ENCODE measurements at regions not wholly inside any gene's neighbourhood (a gene's known extent, or its start where the extent isn't known, plus 50 kb on each side); places are given as distances from the start of the nearest gene placed in this dataset.

DNA sequence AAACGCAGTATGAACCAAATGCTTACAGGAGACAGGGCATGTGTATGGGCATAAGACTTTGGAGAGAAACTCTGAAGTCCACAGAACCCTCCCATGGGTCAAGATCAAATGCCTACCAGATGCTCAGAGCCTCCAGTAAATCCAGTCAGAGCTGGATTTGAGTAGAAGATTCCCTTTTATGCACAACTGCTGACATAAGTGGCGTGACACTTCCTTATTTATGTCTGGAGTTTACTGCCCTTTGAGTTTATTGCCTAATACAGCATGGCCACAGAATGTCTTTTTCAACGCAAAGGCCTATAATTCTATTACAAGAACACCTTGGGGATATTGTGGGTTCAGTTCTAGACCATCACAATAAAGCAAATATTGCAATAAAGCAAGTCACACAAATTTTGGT lies 220.0 kb upstream of the FOXQ1 start:
- Histone ChIP-seq H3K9ac (ENCODE audit: low read length) (no peak overlapping the region), H3K4me3 (ENCODE audit: low read length) (no peak overlapping the region), H3K9me3 (ENCODE audit: insufficient read depth, low read length) (no peaks in the 10 kb centered on the region), H3K27me3 (ENCODE audit: low read depth, low read length) (no peaks in the 10 kb centered on the region), H3K36me3 (replicated peaks; ENCODE audit: low read depth, low read length) (no peaks in the 10 kb centered on the region), H3K79me2 (ENCODE audit: low read length) (no peaks in the 10 kb centered on the region), H3K4me1 (ENCODE audit: low read length) (no peaks in the 10 kb centered on the region), H2AFZ (ENCODE audit: low read depth, low read length) (no peak overlapping the region), H3K27ac (ENCODE audit: low read length) (no peak overlapping the region), H4K20me1 (ENCODE audit: insufficient read depth, low read length) (no peaks in the 10 kb centered on the region), H3K4me2 (ENCODE audit: low read length) (no peak overlapping the region)
- TF ChIP-seq, protein P1, sequence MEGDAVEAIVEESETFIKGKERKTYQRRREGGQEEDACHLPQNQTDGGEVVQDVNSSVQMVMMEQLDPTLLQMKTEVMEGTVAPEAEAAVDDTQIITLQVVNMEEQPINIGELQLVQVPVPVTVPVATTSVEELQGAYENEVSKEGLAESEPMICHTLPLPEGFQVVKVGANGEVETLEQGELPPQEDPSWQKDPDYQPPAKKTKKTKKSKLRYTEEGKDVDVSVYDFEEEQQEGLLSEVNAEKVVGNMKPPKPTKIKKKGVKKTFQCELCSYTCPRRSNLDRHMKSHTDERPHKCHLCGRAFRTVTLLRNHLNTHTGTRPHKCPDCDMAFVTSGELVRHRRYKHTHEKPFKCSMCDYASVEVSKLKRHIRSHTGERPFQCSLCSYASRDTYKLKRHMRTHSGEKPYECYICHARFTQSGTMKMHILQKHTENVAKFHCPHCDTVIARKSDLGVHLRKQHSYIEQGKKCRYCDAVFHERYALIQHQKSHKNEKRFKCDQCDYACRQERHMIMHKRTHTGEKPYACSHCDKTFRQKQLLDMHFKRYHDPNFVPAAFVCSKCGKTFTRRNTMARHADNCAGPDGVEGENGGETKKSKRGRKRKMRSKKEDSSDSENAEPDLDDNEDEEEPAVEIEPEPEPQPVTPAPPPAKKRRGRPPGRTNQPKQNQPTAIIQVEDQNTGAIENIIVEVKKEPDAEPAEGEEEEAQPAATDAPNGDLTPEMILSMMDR (IDR thresholded peaks at IDR 0.05; ENCODE audit: low read depth, low read length), result no peak
- no peak for TF ChIP-seq EZH2phosphoT487 (IDR thresholded peaks at IDR 0.05; ENCODE audit: low read depth)

DNA sequence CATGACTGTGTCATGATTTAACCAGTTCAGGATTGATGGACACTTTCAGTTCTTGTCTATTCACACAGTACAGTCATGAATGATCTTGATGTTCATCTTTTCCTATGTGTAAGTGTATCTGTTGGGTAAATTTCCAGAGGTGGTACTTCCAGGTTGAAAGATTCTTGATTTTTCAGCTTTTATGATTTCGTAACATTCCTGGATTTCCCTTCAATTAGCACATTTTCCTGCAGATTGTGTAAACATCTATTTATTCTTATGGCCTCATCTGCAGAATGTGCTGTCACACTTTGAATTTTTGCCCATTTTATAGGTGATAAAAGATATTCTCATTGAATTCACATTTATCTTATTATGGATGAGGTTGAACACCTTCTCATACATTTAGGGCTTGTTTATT lies 222.0 kb upstream of the FOXQ1 start:
- Histone ChIP-seq H3K4me3 (ENCODE audit: low read length) (no peak overlapping the region), H3K27me3 (ENCODE audit: low read depth, low read length) (no peaks in the 10 kb centered on the region), H3K27ac (ENCODE audit: low read length) (no peak overlapping the region), H4K20me1 (ENCODE audit: insufficient read depth, low read length) (no peaks in the 10 kb centered on the region), H2AFZ (ENCODE audit: low read depth, low read length) (no peak overlapping the region), H3K4me2 (ENCODE audit: low read length) (no peak overlapping the region), H3K4me1 (ENCODE audit: low read length) (no peaks in the 10 kb centered on the region), H3K36me3 (replicated peaks; ENCODE audit: low read depth, low read length) (no peaks in the 10 kb centered on the region), H3K9ac (ENCODE audit: low read length) (no peak overlapping the region), H3K79me2 (ENCODE audit: low read length) (no peaks in the 10 kb centered on the region), H3K9me3 (ENCODE audit: insufficient read depth, low read length) (no peaks in the 10 kb centered on the region)
- TF ChIP-seq EZH2phosphoT487 (IDR thresholded peaks at IDR 0.05; ENCODE audit: low read depth), result no peak
- TF ChIP-seq, protein P1 (IDR thresholded peaks at IDR 0.05; ENCODE audit: low read depth, low read length), result no peak

DNA sequence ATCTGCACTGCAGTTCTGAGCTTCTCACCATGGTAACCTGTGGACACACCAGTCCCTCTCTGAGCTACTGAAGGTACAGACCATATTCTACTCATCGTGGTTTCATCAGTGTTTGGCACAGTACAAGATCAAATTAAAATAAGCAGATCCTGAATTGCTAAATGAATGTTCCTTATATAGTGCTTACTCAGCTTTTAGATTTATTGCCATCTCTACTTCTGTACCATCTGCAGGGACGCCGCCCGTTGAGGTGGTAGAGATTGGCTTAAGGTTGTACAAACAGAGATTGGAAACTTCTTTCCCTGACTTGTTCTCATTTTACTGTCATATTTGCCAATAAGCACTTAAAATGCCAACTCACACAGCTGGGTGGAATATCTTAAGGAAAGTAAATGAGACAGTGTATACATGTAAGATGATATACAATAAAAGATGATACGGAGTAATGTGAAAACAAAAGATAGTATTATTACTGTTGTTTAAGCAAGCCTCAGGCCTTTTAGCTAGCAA lies 223.4 kb upstream of the FOXQ1 start:
- Histone ChIP-seq H3K79me2 (ENCODE audit: low read length) (no peaks in the 10 kb centered on the region), H2AFZ (ENCODE audit: low read depth, low read length) (no peak overlapping the region), H3K4me2 (ENCODE audit: low read length) (no peak overlapping the region), H3K27me3 (ENCODE audit: low read depth, low read length) (no peaks in the 10 kb centered on the region), H4K20me1 (ENCODE audit: insufficient read depth, low read length) (no peaks in the 10 kb centered on the region), H3K27ac (ENCODE audit: low read length) (no peak overlapping the region), H3K9ac (ENCODE audit: low read length) (no peak overlapping the region), H3K4me3 (ENCODE audit: low read length) (no peak overlapping the region), H3K36me3 (replicated peaks; ENCODE audit: low read depth, low read length) (no peaks in the 10 kb centered on the region), H3K4me1 (ENCODE audit: low read length) (no peaks in the 10 kb centered on the region), H3K9me3 (ENCODE audit: insufficient read depth, low read length) (no peaks in the 10 kb centered on the region)
- TF ChIP-seq, protein P1 (IDR thresholded peaks at IDR 0.05; ENCODE audit: low read depth, low read length), result no peak
- TF ChIP-seq EZH2phosphoT487 (IDR thresholded peaks at IDR 0.05; ENCODE audit: low read depth), result no peak

DNA sequence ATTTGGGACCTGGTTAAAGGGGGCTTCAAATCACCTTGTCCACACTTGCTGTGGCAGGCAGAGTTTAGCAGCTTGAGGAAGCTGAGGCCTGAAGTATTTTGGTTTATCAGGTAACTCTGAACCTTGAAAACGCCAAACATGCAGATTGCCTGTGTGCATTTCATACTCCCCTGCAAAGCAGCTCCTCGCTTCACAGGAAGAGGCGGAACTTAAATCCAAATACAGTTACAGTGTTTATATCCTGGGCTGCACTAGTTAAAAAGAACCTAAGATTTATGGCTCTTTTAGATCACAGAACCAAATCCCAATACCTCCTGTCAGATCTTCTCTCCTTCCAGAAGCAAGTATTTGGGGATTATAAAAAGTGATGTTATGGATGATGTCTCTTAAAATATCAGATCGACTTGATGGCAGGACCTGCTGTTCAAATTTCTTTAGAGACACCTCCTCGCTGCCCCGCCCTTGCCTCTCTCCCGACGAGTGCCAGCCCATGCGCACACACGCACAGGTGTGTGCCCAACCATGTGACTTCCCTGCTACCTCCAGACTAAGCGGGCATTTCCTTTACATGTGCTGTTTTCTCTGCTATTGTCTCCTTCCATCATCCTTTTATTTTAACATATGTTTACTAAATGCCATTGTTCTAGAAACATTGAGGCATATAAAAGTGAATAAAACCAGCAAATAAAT lies 224.6 kb upstream of the FOXQ1 start:
- H2AFZ ChIP-seq (ENCODE audit: low read depth, low read length), result no peak overlapping the region
- no peaks in the 10 kb centered on the region for H3K4me1 ChIP-seq (ENCODE audit: low read length)
- H3K9ac ChIP-seq (ENCODE audit: low read length), result no peak overlapping the region
- no peaks in the 10 kb centered on the region for H3K79me2 ChIP-seq (ENCODE audit: low read length)
- TF ChIP-seq, protein P1 (IDR thresholded peaks at IDR 0.05; ENCODE audit: low read depth, low read length), result no peak
- TF ChIP-seq EZH2phosphoT487 (IDR thresholded peaks at IDR 0.05; ENCODE audit: low read depth), result no peak
- H3K9me3 ChIP-seq (ENCODE audit: insufficient read depth, low read length), result no peaks in the 10 kb centered on the region
- H3K27me3 ChIP-seq (ENCODE audit: low read depth, low read length), result no peaks in the 10 kb centered on the region
- H3K4me3 ChIP-seq (ENCODE audit: low read length), result no peak overlapping the region
- no peak overlapping the region for H3K4me2 ChIP-seq (ENCODE audit: low read length)
- H3K36me3 ChIP-seq (replicated peaks; ENCODE audit: low read depth, low read length), result no peaks in the 10 kb centered on the region
- no peaks in the 10 kb centered on the region for H4K20me1 ChIP-seq (ENCODE audit: insufficient read depth, low read length)
- no peak overlapping the region for H3K27ac ChIP-seq (ENCODE audit: low read length)
